Left renal pelvis (tissue), 4 donors: ENCODE measurements at regions not wholly inside any gene's neighbourhood (a gene's known extent, or its start where the extent isn't known, plus 50 kb on each side); places are given as distances from the start of the nearest gene placed in this dataset.
"Not testable (repeated sequence)": the region's sequence is repeated elsewhere in the genome, so short reads cannot be mapped to it uniquely, and the experiment has no call there.

Source experiments
- DNase-seq, 4 donors: peaks; one replicate each; pipeline ENCODE4 v3.0.0-alpha.2; 2013; ENCODE audit warnings: low read depth in 4 of 4, low spot score in 3 of 4

DNA sequence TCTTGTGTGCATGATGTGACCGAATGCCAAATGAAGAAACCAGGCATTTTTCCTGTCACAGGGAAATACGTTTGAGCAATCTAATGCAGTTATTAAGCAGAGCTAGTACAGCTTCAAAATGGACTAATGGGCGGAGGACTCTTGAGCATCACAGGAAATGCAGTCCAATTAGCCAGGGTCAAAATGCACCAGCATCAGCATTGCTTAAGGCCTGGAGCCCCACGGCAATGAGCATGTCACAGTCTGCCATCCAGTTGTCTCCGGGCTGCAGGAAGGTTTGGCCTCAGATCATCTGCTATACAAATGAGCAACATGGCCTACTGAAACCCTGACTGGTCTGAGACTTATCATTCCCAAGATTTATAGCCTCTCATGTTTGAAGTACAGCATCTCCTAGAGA lies 652.1 kb upstream of the SLC35B3 start:
- no peak for DNase-seq

GRCh38 chr6:9086331-9086730 lies 651.0 kb upstream of the SLC35B3 start:
- no peak for DNase-seq

- no peak for DNase-seq
Observed at GRCh38 chr6:9085709-9086070, 650.3 kb upstream of the SLC35B3 start.

DNA sequence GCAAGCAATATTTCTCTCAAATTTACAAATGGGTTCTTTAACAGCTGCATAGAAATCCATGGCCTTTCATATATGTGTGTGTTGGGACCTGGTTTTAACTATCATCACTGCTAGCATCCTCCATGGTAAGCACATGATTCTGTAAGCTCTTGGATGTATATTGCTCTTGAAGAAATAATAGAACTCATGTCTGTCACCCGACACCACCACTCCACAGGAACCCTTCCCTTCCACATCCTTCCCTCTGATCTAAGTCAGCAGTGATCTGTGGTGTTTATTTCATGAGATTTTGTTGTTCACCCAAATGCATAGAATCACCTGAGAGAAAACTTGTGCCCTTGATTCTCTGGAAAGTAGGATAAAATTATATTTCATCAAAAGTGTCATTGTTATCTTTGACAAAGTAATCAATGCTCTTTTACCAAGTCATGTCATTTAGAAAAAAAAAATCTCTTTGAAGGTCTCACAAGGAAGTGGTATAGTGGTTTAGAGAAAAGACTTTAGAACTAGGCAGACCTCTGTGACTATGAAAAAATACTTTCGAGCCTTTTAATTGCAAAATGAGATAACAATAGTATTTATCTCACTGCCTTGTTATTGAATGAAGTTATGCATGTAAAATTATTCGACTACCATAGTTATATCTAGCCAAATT lies 649.8 kb upstream of the SLC35B3 start:
- no peak for DNase-seq

DNA sequence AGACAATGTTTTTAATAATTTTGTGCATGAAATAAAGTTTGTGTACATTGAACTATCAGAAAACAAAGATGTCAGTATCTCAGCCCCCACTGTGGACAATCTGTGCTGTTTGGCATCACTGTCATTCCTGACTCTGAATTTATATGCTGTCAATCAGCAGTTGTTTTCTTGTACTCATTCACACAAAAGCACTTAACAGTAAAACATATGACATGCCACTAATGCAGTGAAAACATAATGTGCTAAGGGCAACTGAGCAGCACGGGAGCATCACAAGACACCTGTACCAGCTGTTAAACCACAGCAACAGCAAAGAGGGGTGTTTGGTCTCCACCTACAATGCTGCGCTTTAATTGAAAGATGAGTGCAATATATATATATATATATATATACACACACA lies 647.8 kb upstream of the SLC35B3 start:
- DNase-seq: no peak

DNA sequence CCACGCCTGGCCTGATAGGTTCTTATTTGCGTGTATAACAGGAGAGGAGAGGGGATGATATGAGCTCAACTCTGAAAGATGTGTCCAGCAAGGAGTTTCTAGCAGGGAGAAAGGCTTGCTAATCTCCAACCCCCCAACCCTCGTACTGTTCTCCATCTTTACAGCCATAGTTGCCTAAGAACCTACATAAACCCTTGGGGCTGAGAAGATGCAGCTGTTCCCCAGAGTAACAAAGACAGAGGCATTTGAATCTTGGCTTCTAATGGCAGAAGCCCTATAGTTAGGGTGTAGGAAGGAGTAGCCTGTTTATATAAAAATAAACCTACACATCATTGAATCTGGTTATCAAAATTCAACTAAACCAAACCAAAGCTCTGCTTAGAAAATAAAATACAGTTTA lies 631.4 kb upstream of the SLC35B3 start:
- no peak for DNase-seq

DNA sequence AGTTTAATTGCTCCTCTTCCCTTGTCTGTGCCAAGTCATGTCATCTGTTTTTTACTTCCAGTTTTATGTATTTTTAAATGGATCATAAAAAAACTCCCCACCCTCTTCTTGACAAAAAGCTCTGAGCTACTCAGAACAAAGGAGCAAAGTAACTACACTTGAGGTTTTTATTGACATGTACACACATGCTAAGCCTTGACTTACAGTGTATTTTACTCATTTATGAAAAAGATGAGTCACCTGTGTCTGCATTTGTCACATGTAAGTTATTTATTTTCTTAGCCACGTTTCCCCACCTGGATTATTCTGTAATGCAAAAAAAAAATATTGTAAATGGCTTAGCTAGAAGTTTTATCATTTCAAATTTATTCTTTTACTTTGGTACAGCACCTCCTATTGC lies 628.8 kb upstream of the SLC35B3 start:
- DNase-seq: no peak

GRCh38 chr6:9062596-9062995 lies 627.3 kb upstream of the SLC35B3 start:
- DNase-seq: no peak

GRCh38 chr6:9057937-9058336 lies 622.6 kb upstream of the SLC35B3 start:
- no peak for DNase-seq

DNA sequence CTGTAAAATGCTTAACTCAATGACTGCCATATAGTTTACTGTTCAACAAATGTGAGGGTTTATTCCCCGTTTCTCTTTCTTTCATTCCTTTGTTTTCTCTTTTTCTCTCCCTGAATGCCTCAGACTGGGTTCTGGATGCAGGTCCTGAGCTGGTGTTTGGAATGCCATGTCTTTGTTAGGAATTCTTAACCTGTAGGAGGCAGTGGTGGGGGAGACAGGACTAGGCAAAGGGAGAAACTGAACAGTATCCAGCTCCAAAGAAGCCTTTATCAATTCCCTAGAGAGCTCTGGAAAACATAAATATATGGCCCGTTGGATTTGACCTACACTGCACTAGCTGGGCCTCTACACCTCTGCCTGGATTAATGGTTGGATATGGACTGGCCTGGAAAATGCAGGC lies 621.2 kb upstream of the SLC35B3 start:
- no peak for DNase-seq

DNA sequence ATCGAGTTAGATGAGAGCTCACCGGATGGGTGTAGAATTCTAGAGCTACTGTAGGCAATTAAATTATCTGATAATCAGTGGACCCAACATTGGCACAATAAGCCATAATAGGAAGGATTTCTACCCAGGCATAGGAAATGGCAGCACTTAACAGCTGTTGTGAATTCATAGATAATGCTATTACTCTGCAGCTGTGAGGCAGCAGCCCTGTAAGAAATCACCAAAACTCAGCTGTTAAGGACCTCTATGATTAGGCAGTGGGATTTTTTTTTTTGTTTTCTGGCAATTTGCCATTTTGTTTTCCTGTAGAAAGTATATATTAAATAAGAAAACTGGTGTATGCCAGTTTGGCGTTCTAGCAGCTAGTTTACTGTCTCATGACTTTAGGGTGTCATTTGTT lies 609.1 kb upstream of the SLC35B3 start:
- no peak for DNase-seq

- no peak for DNase-seq
Observed at GRCh38 chr6:9040718-9041117, 605.4 kb upstream of the SLC35B3 start.

DNA sequence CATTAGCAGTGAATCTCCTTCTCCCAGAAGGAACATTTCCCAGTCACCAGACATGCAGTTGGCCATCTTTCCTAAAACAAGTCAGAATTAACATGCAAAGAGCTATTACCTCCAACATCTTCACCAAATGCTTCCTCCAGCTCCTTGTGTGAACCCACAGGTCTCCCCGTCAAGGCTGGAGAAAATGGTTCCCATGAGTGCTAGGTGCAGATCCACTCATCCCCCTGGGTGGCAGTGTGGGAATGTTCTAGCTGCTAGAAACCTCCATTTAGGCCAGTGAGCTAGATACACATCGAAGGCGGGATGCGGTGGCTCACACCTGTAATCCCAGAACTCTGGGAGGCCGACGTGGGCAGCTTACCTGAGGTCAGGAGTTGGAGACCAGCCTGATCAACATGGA lies 603.9 kb upstream of the SLC35B3 start:
- DNase-seq: no peak

- DNase-seq: no peak
Observed at GRCh38 chr6:9028086-9028485, 592.7 kb upstream of the SLC35B3 start.

DNA sequence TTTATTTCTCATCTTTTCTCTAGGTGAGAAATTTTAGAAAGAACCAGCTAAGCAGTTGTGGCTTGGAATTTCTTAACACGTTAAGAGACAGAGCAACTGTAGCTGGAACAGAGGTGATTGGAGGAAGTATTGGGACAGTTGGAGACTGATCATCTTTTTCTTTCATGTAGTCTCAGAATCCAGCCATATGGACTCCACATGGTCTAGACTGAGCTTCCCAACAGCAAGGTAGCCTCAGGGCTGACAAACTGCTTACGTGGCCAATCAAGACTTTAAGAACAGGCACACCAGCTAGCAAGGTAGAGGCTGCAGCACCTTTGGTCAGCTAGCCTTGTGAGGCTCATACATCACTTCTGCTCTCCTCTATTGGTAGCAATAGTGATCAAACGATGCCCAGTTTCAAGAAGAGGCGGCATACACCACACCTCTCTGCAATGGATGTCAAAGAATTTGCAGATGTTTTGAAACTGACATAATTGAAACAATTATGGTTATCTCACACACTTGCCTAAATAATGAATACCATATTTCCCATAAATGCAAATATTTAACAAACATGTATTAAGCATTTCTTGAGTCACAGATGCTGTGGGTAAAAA lies 590.5 kb upstream of the SLC35B3 start:
- no peak for DNase-seq

DNA sequence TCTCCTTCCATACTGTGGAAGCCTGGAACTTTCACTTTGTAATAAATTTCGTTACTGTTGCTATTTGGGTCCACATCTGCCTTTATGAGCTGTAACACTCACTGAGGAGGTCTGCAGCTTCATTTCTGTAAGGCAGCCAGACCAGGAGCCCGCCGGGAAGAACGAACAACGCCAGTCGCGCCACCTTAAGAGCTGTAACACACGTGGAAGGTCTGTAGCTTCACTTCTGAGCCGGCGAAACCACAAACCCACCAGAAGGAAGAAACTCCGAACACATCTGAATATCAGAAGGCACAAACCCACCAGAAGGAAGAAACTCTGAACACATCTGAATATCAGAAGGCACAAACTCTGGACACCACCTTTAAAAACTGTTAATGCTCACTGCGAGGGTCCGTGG lies 589.9 kb upstream of the SLC35B3 start:
- no peak for DNase-seq

DNA sequence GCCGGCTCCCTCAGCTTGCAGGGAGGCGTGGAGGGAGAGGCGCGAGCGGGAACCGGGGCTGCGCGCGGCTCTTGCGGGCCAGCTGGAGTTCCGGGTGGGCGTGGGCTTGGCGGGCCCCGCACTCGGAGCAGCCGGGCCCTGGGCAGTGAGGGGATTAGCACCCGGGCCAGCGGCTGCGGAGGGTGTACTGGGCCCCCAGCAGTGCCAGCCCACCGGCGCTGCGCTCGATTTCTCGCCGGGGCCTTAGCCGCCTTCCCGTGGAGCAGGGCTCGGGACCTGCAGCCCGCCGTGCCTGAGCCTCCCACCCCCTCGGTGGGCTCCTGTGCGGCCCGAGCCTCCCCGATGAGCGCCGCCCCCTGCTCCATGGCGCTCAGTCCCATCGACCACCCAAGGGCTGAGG lies 588.9 kb upstream of the SLC35B3 start:
- not testable (repeated sequence) for DNase-seq

- DNase-seq: no peak
Observed at GRCh38 chr6:9020001-9020400, 584.7 kb upstream of the SLC35B3 start.

- DNase-seq: no peak
Observed at GRCh38 chr6:9009931-9010330, 574.6 kb upstream of the SLC35B3 start.

DNA sequence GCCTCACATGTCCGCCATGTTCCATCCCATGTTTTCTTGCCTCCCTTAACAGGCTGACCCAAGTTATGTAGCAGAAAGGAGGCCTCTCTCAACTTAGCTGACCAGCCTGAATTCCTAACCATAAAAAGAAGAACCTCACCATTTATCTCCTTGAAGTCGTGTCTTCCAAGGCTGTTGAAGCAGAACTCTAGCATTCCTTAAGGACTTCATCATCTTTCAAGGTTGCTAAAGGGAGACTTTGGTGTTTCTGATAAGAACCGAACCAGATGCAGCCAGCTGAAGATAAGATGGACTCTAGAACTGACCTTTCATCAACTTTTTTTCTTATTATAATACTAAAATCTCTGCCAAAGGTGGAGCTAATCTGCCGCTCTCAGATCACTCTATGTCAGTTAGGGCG lies 571.7 kb upstream of the SLC35B3 start:
- DNase-seq: no peak

- no peak for DNase-seq
Observed at GRCh38 chr6:9002833-9003232, 567.5 kb upstream of the SLC35B3 start.

DNA sequence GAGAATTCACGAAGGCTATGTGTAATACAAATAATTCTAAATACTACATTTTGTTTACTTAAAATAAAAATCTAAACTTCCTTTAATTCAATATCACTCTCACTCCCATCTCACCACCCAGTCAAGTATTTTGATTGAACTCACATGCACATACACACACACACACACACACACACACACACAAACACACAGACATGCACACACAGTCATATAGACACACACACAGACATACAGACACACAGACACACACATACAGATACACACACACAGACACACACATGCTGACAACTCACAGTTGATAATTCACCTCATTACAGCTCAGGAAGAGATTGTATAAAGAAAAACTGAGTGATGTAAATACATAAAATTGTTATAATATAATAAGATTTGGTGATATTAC lies 559.8 kb upstream of the SLC35B3 start:
- DNase-seq: no peak

- DNase-seq: no peak
Observed at GRCh38 chr6:8993111-8993510, 557.8 kb upstream of the SLC35B3 start.
